ENCODE measurements at regions not wholly inside any gene's neighbourhood (a gene's known extent, or its start where the extent isn't known, plus 50 kb on each side); places are given as distances from the start of the nearest gene placed in this dataset.
"Not testable (repeated sequence)": the region's sequence is repeated elsewhere in the genome, so short reads cannot be mapped to it uniquely, and the experiment has no call there.

DNA sequence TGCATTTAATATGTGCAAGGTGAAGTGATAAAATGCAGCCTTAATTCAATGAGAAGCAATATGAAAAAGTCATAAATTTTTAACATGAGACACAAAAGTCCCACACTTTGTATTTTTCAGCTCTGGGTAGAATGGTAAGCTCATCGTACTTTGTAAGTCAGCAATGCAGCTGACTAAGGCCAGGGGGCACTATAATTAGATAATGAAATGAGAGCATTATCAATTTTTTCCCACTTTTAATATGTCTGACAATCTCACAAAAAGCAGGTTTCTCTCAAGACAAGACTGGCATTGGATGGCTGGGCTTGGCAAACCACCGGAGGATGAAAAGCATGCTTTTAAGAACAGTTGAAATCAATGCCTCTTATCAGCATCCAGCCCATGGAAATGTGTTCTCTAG, 162.8 kb downstream of the FAM174A start:
- H3K36me3 Mint-ChIP-seq, result no peaks in the 10 kb centered on the region
- Histone ChIP-seq H3K9me3 (ENCODE audit: control insufficient read depth, insufficient read depth, low read length) (no peaks in the 10 kb centered on the region), H3K36me3 (ENCODE audit: control insufficient read depth, insufficient read depth, low read length) (no peaks in the 10 kb centered on the region), H3K4me3 (ENCODE audit: low read length) (no peak overlapping the region), H3K4me1 (ENCODE audit: control insufficient read depth, insufficient read depth, low read length) (no peaks in the 10 kb centered on the region), H3K27me3 (ENCODE audit: control insufficient read depth, insufficient read depth, low read length) (no peaks in the 10 kb centered on the region), H3K27ac (ENCODE audit: low read length) (no peak overlapping the region)
- no peaks in the 10 kb centered on the region for H3K9me3 Mint-ChIP-seq
- WGBS (ENCODE audit: insufficient coverage), result 88% methylated on average over 2 of the region's 2 CpGs
- no peak overlapping the region for H3K4me3 Mint-ChIP-seq
- H3K4me1 Mint-ChIP-seq, result peaks cover 8 to 9% of the 10 kb centered on the region in 2 donors
- H3K27me3 Mint-ChIP-seq (ENCODE audit: low read depth in 2 of 2), result peaks cover 0 to 4% of the 10 kb centered on the region in 2 donors
- DNase-seq (no peak), ATAC-seq (no peak)
- intact Hi-C loops (cut with micrococcal nuclease), result no loop called here
- peak; percentile 13 for TF ChIP-seq CTCF (IDR thresholded peaks at IDR 0.05)
- H3K27ac Mint-ChIP-seq, result no peak overlapping the region

- DNase-seq (peak in 1 of 2 donors; percentile 12), ATAC-seq (peak; percentile 44 to 75 (median 61))
- H3K4me3 ChIP-seq (ENCODE audit: low read length), result no peak overlapping the region
- H3K36me3 Mint-ChIP-seq, result no peaks in the 10 kb centered on the region
- no peaks in the 10 kb centered on the region for H3K9me3 Mint-ChIP-seq
- no peaks in the 10 kb centered on the region for H3K4me1 ChIP-seq (ENCODE audit: control insufficient read depth, insufficient read depth, low read length)
- no peak overlapping the region for H3K27ac Mint-ChIP-seq
- H3K4me1 Mint-ChIP-seq, result peaks cover 0 to 7% of the 10 kb centered on the region in 2 donors
- no CpG with 5 or more reads among the region's 1 CpG for WGBS (ENCODE audit: insufficient coverage)
- no peaks in the 10 kb centered on the region for H3K36me3 ChIP-seq (ENCODE audit: control insufficient read depth, insufficient read depth, low read length)
- no peaks in the 10 kb centered on the region for H3K27me3 ChIP-seq (ENCODE audit: control insufficient read depth, insufficient read depth, low read length)
- no peak overlapping the region for H3K27ac ChIP-seq (ENCODE audit: low read length)
- no peak overlapping the region for H3K4me3 Mint-ChIP-seq
- TF ChIP-seq CTCF (IDR thresholded peaks at IDR 0.05), result peak; percentile 40
- H3K27me3 Mint-ChIP-seq (ENCODE audit: low read depth in 2 of 2), result peaks cover 0 to 4% of the 10 kb centered on the region in 2 donors
- H3K9me3 ChIP-seq (ENCODE audit: control insufficient read depth, insufficient read depth, low read length), result no peaks in the 10 kb centered on the region
- intact Hi-C loops (cut with micrococcal nuclease), result no loop called here
These were observed 171.6 kb downstream of the FAM174A start for GRCh38 chr5:100706776-100707175.

GRCh38 chr5:100708645-100709171, 173.5 kb downstream of the FAM174A start:
- Histone ChIP-seq H3K9me3 (ENCODE audit: control insufficient read depth, insufficient read depth, low read length) (no peaks in the 10 kb centered on the region), H3K27ac (ENCODE audit: low read length) (no peak overlapping the region), H3K4me3 (ENCODE audit: low read length) (no peak overlapping the region), H3K27me3 (ENCODE audit: control insufficient read depth, insufficient read depth, low read length) (no peaks in the 10 kb centered on the region), H3K36me3 (ENCODE audit: control insufficient read depth, insufficient read depth, low read length) (no peaks in the 10 kb centered on the region), H3K4me1 (ENCODE audit: control insufficient read depth, insufficient read depth, low read length) (no peaks in the 10 kb centered on the region)
- 80% methylated on average over 1 of the region's 1 CpG for WGBS (ENCODE audit: insufficient coverage)
- H3K27me3 Mint-ChIP-seq (ENCODE audit: low read depth in 2 of 2), result no peaks in the 10 kb centered on the region
- H3K27ac Mint-ChIP-seq, result no peak overlapping the region
- no peaks in the 10 kb centered on the region for H3K36me3 Mint-ChIP-seq
- H3K9me3 Mint-ChIP-seq, result no peaks in the 10 kb centered on the region
- no peak for DNase-seq
- TF ChIP-seq CTCF (IDR thresholded peaks at IDR 0.05), result no peak
- no peak overlapping the region for H3K4me3 Mint-ChIP-seq
- peaks cover 0 to 7% of the 10 kb centered on the region in 2 donors for H3K4me1 Mint-ChIP-seq
- ATAC-seq, result no peak
- intact Hi-C loops (cut with micrococcal nuclease), result no loop called here

- H3K36me3 ChIP-seq (ENCODE audit: control insufficient read depth, insufficient read depth, low read length), result no peaks in the 10 kb centered on the region
- no peak for TF ChIP-seq CTCF (IDR thresholded peaks at IDR 0.05)
- intact Hi-C loops (cut with micrococcal nuclease), result no loop called here
- no peak for ATAC-seq
- H3K36me3 Mint-ChIP-seq, result no peaks in the 10 kb centered on the region
- H3K27me3 Mint-ChIP-seq (ENCODE audit: low read depth in 2 of 2), result no peaks in the 10 kb centered on the region
- H3K4me3 Mint-ChIP-seq, result no peak overlapping the region
- no peak for DNase-seq
- no peaks in the 10 kb centered on the region for H3K9me3 Mint-ChIP-seq
- no peaks in the 10 kb centered on the region for H3K9me3 ChIP-seq (ENCODE audit: control insufficient read depth, insufficient read depth, low read length)
- WGBS (ENCODE audit: insufficient coverage), result 67% methylated on average over 1 of the region's 1 CpG
- H3K27me3 ChIP-seq (ENCODE audit: control insufficient read depth, insufficient read depth, low read length), result no peaks in the 10 kb centered on the region
- no peaks in the 10 kb centered on the region for H3K4me1 ChIP-seq (ENCODE audit: control insufficient read depth, insufficient read depth, low read length)
- H3K4me3 ChIP-seq (ENCODE audit: low read length), result no peak overlapping the region
- no peak overlapping the region for H3K27ac Mint-ChIP-seq
- H3K27ac ChIP-seq (ENCODE audit: low read length), result no peak overlapping the region
- peaks cover 0 to 7% of the 10 kb centered on the region in 2 donors for H3K4me1 Mint-ChIP-seq
These were observed 174.6 kb downstream of the FAM174A start for GRCh38 chr5:100709771-100710170.

GRCh38 chr5:100714780-100715179, 179.6 kb downstream of the FAM174A start:
- not testable (repeated sequence) for DNase-seq

More at GRCh38 chr5:100714780-100715179, 179.6 kb downstream of the FAM174A start:
- H3K27ac Mint-ChIP-seq; ATAC-seq; H3K4me1 ChIP-seq (ENCODE audit: control insufficient read depth, insufficient read depth, low read length); H3K36me3 ChIP-seq (ENCODE audit: control insufficient read depth, insufficient read depth, low read length); H3K36me3 Mint-ChIP-seq; H3K9me3 Mint-ChIP-seq; H3K4me1 Mint-ChIP-seq; H3K4me3 Mint-ChIP-seq; H3K27ac ChIP-seq (ENCODE audit: low read length); H3K9me3 ChIP-seq (ENCODE audit: control insufficient read depth, insufficient read depth, low read length); H3K27me3 Mint-ChIP-seq (ENCODE audit: low read depth in 2 of 2); intact Hi-C loops (cut with micrococcal nuclease); H3K4me3 ChIP-seq (ENCODE audit: low read length); H3K27me3 ChIP-seq (ENCODE audit: control insufficient read depth, insufficient read depth, low read length): not testable (repeated sequence)
- no CpG with 5 or more reads among the region's 2 CpGs for WGBS (ENCODE audit: insufficient coverage)

Data from natural killer cell (primary cell).